ENCODE measurements at regions not wholly inside any gene's neighbourhood (a gene's known extent, or its start where the extent isn't known, plus 50 kb on each side); places are given as distances from the start of the nearest gene placed in this dataset.
"Not testable (repeated sequence)": the region's sequence is repeated elsewhere in the genome, so short reads cannot be mapped to it uniquely, and the experiment has no call there.

- H3K36me3 ChIP-seq (ENCODE audit: low read depth) = no peaks in the 10 kb centered on the region
- TF ChIP-seq, protein P1, sequence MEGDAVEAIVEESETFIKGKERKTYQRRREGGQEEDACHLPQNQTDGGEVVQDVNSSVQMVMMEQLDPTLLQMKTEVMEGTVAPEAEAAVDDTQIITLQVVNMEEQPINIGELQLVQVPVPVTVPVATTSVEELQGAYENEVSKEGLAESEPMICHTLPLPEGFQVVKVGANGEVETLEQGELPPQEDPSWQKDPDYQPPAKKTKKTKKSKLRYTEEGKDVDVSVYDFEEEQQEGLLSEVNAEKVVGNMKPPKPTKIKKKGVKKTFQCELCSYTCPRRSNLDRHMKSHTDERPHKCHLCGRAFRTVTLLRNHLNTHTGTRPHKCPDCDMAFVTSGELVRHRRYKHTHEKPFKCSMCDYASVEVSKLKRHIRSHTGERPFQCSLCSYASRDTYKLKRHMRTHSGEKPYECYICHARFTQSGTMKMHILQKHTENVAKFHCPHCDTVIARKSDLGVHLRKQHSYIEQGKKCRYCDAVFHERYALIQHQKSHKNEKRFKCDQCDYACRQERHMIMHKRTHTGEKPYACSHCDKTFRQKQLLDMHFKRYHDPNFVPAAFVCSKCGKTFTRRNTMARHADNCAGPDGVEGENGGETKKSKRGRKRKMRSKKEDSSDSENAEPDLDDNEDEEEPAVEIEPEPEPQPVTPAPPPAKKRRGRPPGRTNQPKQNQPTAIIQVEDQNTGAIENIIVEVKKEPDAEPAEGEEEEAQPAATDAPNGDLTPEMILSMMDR (IDR thresholded peaks at IDR 0.05; ENCODE audit: poor library complexity, severe bottlenecking) = no peak
- H3K4me1 ChIP-seq (ENCODE audit: insufficient read depth, poor library complexity, severe bottlenecking) = no peaks in the 10 kb centered on the region
- peaks cover 25% of the 10 kb centered on the region for H3K27me3 ChIP-seq (ENCODE audit: insufficient read depth, poor library complexity, severe bottlenecking)
- ATAC-seq (ENCODE audit: low read depth) (no peak), DNase-seq (ENCODE audit: low spot score) (no peak)
- no peak overlapping the region for H3K4me3 ChIP-seq (ENCODE audit: severe bottlenecking)
- H3K27ac ChIP-seq (ENCODE audit: poor library complexity, severe bottlenecking) = no peak overlapping the region
- H3K9me3 ChIP-seq (ENCODE audit: severe bottlenecking) = peaks cover under 1% of the 10 kb centered on the region
Observed at GRCh38 chr5:30458681-30459080, 734.8 kb upstream of the CDH6 start.

DNA sequence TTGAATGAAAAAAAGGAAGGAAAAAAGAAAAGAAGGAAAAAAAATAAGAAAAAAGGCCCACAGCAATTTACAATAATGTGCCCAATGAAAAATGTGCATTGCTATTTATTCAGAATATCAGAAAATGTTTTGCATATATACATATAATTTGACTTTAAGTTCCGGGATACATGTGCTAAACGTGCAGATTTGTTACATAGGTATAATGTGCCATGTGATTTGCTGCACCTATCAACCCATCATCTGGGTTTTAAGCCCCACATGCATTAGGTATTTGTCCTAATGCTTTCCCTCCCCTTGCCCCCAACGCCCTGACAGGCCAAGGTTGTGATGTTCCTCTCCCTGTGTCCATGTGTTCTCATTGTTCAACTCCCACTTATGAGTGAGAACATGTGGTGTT, 738.0 kb upstream of the CDH6 start:
- H3K36me3 ChIP-seq (ENCODE audit: low read depth); H3K27ac ChIP-seq (ENCODE audit: poor library complexity, severe bottlenecking); H3K4me3 ChIP-seq (ENCODE audit: severe bottlenecking); H3K9me3 ChIP-seq (ENCODE audit: severe bottlenecking); H3K4me1 ChIP-seq (ENCODE audit: insufficient read depth, poor library complexity, severe bottlenecking); DNase-seq (ENCODE audit: low spot score); ATAC-seq (ENCODE audit: low read depth): not testable (repeated sequence)
- peaks cover 26% of the 10 kb centered on the region for H3K27me3 ChIP-seq (ENCODE audit: insufficient read depth, poor library complexity, severe bottlenecking)

DNA sequence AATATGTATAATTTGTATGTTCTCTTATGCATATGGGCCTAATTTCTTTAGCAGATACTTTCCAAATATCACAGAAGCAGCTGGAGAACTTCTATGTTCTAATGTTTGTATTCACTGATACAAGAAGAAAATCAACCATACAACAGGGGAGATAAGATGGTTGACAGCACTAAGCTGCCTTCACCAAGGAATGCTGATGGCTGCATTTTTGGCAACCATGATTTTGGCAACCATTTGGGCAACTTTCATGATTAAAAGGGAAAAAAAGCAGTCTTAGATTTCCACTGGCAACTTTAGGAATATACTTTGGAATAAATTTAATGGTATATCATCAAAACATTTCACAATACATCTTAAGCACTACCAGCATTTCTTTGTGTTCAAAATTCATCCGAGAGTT, 740.3 kb upstream of the CDH6 start:
- DNase-seq (ENCODE audit: low spot score) (no peak), ATAC-seq (ENCODE audit: low read depth) (no peak)
- H3K4me1 ChIP-seq (ENCODE audit: insufficient read depth, poor library complexity, severe bottlenecking) = no peaks in the 10 kb centered on the region
- H3K4me3 ChIP-seq (ENCODE audit: severe bottlenecking) = no peak overlapping the region
- H3K36me3 ChIP-seq (ENCODE audit: low read depth) = no peaks in the 10 kb centered on the region
- no peak overlapping the region for H3K27ac ChIP-seq (ENCODE audit: poor library complexity, severe bottlenecking)
- peaks cover 20% of the 10 kb centered on the region for H3K27me3 ChIP-seq (ENCODE audit: insufficient read depth, poor library complexity, severe bottlenecking)
- TF ChIP-seq, protein P1 (IDR thresholded peaks at IDR 0.05; ENCODE audit: poor library complexity, severe bottlenecking) = no peak
- H3K9me3 ChIP-seq (ENCODE audit: severe bottlenecking) = peaks cover 3% of the 10 kb centered on the region

- H3K4me1 ChIP-seq (ENCODE audit: insufficient read depth, poor library complexity, severe bottlenecking) = no peaks in the 10 kb centered on the region
- TF ChIP-seq, protein P1 (IDR thresholded peaks at IDR 0.05; ENCODE audit: poor library complexity, severe bottlenecking) = no peak
Observed at GRCh38 chr5:30450153-30450552, 743.3 kb upstream of the CDH6 start.

GRCh38 chr5:30447431-30447830, 746.1 kb upstream of the CDH6 start:
- H3K9me3 ChIP-seq (ENCODE audit: severe bottlenecking) = peaks cover 1% of the 10 kb centered on the region
- no peak overlapping the region for H3K27ac ChIP-seq (ENCODE audit: poor library complexity, severe bottlenecking)
- H3K27me3 ChIP-seq (ENCODE audit: insufficient read depth, poor library complexity, severe bottlenecking) = peaks cover 22% of the 10 kb centered on the region
- no peak overlapping the region for H3K4me3 ChIP-seq (ENCODE audit: severe bottlenecking)
- no peaks in the 10 kb centered on the region for H3K36me3 ChIP-seq (ENCODE audit: low read depth)
- TF ChIP-seq, protein P1 (IDR thresholded peaks at IDR 0.05; ENCODE audit: poor library complexity, severe bottlenecking) = no peak
- DNase-seq (ENCODE audit: low spot score) (no peak), ATAC-seq (ENCODE audit: low read depth) (no peak)
- H3K4me1 ChIP-seq (ENCODE audit: insufficient read depth, poor library complexity, severe bottlenecking) = no peaks in the 10 kb centered on the region

More at GRCh38 chr5:30450153-30450552, 743.3 kb upstream of the CDH6 start:
- no peak for ATAC-seq (ENCODE audit: low read depth)
- H3K9me3 ChIP-seq (ENCODE audit: severe bottlenecking) = peaks cover 3% of the 10 kb centered on the region
- DNase-seq (ENCODE audit: low spot score) = no peak
- H3K27ac ChIP-seq (ENCODE audit: poor library complexity, severe bottlenecking) = no peak overlapping the region
- no peaks in the 10 kb centered on the region for H3K36me3 ChIP-seq (ENCODE audit: low read depth)
- no peak overlapping the region for H3K4me3 ChIP-seq (ENCODE audit: severe bottlenecking)
- H3K27me3 ChIP-seq (ENCODE audit: insufficient read depth, poor library complexity, severe bottlenecking) = peaks cover 26% of the 10 kb centered on the region
